UCSD-AML1 (cell line): ENCODE measurements at regions not wholly inside any gene's neighbourhood (a gene's known extent, or its start where the extent isn't known, plus 50 kb on each side); places are given as distances from the start of the nearest gene placed in this dataset.

Experiments
- DNase-seq: peaks from one replicate; lab custom pipeline; 2025; ENCODE audit not compliant: unreplicated experiment; lab: John Stamatoyannopoulos, UW

GRCh38 chr7:25391961-25392587, 163.8 kb upstream of the NPVF start:
- DNase-seq, result no peak

DNA sequence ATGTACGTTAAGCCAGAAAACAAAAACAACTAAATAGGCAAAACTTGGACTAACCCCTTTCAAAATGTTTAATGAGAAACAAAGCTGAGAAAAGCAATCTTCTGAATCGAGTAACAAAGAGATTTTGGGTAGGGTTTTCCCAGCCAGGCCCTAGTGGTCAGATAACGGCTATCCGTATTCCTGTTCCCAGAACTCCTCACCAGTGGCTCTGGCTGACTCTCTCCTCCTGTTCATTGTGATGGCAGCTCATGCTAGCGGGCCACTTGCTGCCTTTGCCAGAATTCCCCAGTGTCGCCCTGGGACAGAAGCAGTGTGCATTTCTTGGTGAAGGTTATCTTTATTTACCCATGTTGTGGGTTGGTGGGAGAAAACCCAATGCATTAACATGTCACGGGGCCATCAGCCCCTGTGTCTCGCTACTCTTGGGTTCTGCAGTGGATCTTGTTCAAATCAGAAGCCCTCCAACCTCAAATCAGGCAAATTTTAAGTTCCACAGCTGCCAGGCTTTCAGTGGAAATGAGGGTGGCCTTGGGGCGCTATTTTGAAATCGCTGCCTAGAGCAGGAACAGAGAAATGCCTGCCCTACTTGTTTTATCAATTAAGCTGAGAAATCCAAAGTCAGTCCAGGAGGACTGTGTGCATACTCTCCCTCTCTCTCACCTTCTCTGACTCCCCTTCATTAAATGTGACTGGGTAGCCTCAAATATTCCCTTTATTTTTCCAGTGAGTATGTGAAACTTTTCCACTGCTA, 164.5 kb upstream of the NPVF start:
- DNase-seq, result no peak

GRCh38 chr7:25395976-25396375, 167.7 kb upstream of the NPVF start:
- no peak for DNase-seq

DNA sequence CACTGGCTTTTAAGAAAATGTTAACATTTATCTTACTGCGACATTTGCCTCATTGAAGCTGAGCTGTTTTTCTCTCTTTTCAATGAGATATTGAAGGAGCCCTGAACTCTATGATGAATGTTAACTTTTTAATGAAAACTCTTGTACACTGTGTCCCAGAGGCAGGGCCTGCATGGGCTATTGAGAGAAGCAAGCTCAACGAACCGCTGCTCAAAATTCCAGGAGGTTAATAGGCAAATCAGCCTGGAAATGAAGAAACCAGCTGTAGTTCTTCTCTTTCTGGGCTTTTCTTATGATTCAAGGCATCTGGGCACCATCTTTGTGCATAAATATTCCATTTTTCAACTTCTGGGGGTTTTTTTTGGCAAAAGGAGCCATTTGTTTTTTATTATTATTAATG, 168.4 kb upstream of the NPVF start:
- DNase-seq, result no peak

DNA sequence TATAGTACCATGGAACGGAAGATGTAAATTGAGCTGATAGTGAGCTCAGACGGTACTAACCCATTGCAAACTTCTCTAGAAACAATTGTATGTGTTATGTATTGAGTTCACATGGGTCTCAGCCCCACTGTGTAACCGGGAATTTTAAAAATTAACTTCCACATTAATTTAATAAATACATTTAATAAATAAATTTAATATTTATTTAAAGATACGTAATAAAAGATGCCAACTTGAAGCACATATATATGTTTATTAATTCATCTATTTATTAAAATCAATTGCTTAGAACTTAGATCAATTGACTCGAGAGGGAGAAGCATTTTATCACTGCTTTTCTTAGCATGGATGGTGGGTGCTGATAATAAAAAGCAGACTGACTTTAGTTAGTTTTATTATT, 170.1 kb upstream of the NPVF start:
- DNase-seq, result no peak

GRCh38 chr7:25399000-25399750, 170.9 kb upstream of the NPVF start:
- no peak for DNase-seq

DNA sequence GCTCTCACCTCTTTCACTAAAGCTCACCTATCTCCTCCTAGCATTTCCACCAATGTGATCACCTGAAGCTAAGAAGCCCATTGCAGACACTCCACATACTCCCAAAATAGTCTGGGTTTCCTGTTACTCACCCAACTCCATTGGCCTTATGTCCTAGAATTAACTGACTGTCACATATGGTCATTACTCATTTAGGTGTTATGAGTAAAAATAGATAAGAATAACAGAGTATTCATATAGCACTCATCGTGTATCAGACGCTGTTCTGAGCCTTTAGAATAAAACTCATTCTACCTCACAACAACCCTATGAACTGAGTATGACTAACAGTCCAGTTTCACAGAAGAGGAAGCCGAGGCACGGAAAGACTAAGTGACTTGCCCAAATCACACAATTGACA, 174.2 kb upstream of the NPVF start:
- DNase-seq, result no peak

DNA sequence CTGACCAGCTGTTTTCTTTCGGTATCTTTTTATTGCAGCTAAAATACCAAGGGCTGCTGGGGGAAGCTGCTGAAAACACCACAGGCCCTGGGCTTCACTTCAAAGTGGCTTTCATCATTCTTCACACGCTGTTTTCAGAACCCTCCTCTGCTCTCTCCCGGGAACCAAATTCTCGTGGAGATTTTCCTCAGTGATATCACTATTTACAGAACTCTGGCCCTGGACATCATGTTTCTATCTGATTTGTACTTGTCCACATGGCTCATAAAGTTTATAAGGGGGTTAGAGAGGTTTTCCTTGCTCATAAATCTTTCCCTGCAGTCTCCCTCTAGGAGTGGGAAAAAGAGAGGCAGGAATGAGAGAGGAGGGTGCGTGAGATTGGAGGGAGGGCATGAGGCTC, 177.4 kb upstream of the NPVF start:
- no peak for DNase-seq

GRCh38 chr7:25407053-25407452, 178.8 kb upstream of the NPVF start:
- DNase-seq, result no peak

- DNase-seq, result no peak
Observed at GRCh38 chr7:25408012-25408687, 179.9 kb upstream of the NPVF start.

DNA sequence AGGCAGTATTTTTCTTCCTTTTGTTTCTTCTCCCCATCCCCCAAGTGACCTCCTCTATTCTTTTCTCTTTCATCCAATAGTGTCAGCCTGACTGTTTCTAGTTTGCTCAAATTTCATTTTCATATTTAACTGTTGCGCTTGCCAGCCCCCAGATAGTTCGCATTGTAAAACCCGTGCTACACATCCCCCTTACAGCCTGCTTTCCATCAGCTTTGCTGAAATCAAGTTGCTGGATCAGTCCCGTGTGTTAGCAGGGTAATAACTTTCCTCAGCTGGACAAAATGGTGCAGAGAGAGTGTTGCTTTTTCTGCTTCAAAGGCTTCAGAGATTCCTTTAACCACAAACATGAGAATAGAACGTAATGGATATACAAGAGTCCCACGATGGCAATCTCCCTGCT, 180.6 kb upstream of the NPVF start:
- DNase-seq, result no peak

- no peak for DNase-seq
Observed at GRCh38 chr7:25409897-25410636, 181.8 kb upstream of the NPVF start.

DNA sequence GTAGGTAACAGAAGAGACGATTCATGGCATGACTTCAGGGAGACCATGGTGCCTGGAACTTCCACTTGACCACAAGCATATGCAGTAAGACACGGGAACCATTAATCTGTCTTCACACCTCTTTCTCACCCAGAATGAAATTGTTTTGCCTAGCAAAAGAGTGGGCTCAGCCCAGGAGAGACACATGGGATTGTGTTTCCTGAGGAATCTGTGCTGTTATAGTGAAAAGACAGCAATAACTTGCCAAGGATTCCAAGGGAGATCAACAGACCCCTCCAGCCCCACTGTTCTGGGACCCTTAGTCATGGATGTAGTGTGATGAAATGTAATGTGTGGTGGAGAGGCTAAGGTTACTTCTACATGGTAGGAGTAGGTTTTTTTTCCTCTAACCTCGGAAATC, 192.5 kb upstream of the NPVF start:
- DNase-seq, result no peak

DNA sequence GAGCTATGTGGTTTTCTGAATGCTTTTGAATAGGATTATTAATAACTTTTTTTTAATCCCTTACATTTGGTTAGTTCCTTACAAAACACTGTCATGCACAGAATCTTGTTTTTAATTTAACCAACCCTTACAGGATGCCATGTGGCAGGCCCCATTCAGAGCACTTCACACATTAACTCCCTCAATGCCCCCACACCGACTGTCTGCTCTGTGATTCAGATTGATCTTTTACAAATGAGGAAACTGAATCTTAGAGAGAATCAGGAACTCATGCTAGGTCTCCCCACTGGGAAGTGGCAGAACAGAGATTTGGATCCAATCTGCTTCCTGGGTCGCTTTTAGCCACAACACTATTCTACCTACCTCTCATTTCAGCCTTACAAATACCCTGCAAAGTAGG, 195.8 kb upstream of the NPVF start:
- DNase-seq, result no peak

DNA sequence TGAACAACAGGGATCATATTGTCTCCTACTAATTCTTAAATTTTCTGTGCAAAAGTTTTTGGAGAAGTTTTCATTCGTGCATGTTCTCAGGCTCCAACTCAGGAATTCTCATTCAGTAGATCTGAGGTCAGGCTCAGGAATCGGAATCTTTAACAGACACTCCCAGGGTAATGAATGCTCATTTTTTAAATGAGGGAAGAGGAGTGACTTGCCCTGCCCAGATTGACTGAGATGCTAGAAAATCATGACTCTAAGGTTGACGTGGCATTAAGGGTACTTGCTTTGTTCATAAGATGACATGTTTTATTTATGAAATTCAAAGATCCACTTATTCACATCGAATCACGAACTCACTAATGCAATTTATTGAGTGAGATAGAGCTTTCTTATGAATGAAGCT, 196.6 kb upstream of the NPVF start:
- no peak for DNase-seq

DNA sequence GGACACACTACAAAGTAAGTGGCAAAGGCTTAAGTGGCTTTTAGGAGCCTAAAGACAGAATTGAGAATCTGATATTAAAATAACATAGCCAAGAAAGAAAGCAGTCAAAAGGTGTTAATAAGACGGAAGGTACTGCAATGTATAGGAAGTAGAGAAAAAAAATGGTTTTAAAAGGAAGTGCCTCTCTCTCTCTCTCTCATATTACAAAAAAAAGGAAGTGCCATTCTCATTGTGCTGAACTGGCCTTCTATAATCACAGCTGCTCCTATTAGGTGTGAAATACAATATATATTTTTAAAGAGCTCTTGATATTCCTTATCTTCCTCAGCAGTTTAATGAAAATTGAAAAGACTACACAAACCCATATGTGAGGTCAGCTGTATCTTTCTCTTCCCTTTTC, 199.4 kb upstream of the NPVF start:
- no peak for DNase-seq

DNA sequence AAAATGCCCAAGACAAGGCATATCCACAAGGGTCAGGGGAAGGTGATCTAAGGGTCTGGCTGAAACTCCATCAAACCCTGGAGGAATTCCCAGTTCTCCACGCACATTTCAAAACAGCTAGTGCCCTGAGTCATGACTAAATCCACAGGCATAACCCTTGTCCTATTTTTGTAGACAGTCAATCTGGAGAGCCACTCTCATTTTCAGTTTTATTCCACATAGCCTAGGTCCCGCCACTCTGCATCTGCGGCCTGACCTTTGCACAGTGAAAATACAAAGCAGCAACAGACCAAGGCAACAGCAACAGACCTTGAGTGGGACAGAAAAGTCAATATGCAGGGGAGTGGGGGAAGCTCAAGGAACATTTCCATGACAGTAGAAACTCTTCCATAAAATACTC, 201.4 kb upstream of the NPVF start:
- no peak for DNase-seq

DNA sequence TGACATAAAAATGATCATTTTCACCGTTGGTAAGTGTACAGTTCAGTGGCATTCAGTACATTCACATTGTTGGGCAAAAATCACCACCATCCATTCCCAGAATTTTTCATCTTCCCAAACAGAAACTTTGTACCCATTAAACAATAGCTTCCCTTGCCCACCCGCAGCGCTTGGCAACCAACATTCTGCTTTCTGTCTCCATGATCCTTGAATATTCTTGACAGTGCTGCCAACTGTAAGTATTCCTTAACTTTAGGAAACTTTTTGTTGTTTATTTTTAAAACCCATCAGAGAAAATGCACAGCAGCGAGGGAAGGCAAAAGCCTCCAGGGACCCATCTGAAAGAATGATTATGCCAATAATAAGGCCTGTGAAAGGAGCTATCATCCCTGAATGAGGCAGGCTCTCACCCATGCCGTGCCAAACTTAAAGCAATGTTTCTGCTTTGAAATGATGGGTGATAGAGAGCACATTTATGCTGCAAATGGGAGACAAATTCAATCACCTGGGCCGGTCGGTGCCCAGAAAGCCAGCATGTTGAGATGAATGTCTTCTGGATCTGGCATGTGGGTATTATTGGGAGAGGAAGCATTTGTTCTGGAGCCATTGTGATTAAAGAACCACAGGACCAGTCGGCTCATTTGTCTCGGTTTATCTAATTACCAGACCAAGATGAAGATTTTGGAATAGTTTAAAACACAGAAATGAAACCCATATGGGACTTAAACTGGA, 202.1 kb upstream of the NPVF start:
- no peak for DNase-seq

GRCh38 chr7:25431956-25432450, 203.7 kb upstream of the NPVF start:
- DNase-seq, result no peak

GRCh38 chr7:25432807-25433206, 204.5 kb upstream of the NPVF start:
- no peak for DNase-seq
